COLO668 (cell line): ENCODE measurements at regions not wholly inside any gene's neighbourhood (a gene's known extent, or its start where the extent isn't known, plus 50 kb on each side); places are given as distances from the start of the nearest gene placed in this dataset.

Experiments used
- DNase-seq: peaks from one replicate; lab custom pipeline; 2025; ENCODE audit not compliant: unreplicated experiment; lab: John Stamatoyannopoulos, UW

DNA sequence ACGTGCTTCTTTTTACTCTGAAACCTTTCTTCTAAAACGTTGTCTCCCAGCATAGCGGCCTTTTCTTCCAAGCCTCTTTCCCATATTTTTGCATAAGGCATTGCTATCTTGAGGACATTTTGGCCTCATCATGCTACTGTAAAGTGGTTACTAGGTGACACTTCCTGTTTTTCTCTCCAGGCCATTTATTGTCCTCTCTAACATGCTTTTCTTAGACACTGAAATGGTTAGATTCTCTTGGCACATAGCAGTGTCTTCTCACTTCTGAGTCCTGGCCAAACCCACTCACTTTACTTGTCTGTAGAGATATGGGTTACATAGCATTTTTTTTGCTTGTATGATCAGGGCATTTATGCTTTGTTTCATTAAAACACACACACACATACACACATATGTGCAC, 50.1 kb upstream of the KCNH7 start:
- DNase-seq, result no peak
